Activated CD4-positive, alpha-beta T cell treated with anti-CD3 and anti-CD28 coated beads, Interleukin-2, amount 10 ng/mL, durations not matched to agents 24 days and 14 days (primary cell): ENCODE measurements at regions not wholly inside any gene's neighbourhood (a gene's known extent, or its start where the extent isn't known, plus 50 kb on each side); places are given as distances from the start of the nearest gene placed in this dataset.
"Not testable (repeated sequence)": the region's sequence is repeated elsewhere in the genome, so short reads cannot be mapped to it uniquely, and the experiment has no call there.

Experiments
- DNase-seq: peaks from one replicate; pipeline ENCODE4 v3.0.0; 2022
- H3K27ac Mint-ChIP-seq: one replicate; pipeline ENCODE4 v1.8.0; 2022; ENCODE audit warnings: mild to moderate bottlenecking, mixed read lengths
- H3K27me3 Mint-ChIP-seq: one replicate; pipeline ENCODE4 v1.8.0; 2022; ENCODE audit warnings: mixed read lengths
- H3K36me3 Mint-ChIP-seq: one replicate; pipeline ENCODE4 v1.8.0; 2022; ENCODE audit warnings: low read depth, mild to moderate bottlenecking, mixed read lengths
- H3K4me1 Mint-ChIP-seq: one replicate; pipeline ENCODE4 v1.8.0; 2021; ENCODE audit warnings: mixed read lengths
- H3K4me3 Mint-ChIP-seq: one replicate; pipeline ENCODE4 v1.8.0; 2022; ENCODE audit warnings: mild to moderate bottlenecking, moderate library complexity, mixed read lengths
- H3K9me3 Mint-ChIP-seq: one replicate; pipeline ENCODE4 v1.8.0; 2021; ENCODE audit warnings: mixed read lengths
- intact Hi-C: fragments of 100-400 bp; cut with micrococcal nuclease; formaldehyde crosslinking; loops from one replicate; pipeline ENCODE4 v1.15.1; 2023

- no peaks in the 10 kb centered on the region for H3K9me3 Mint-ChIP-seq
- no peak for DNase-seq
- intact Hi-C loops: no loop called here
- no peaks in the 10 kb centered on the region for H3K4me1 Mint-ChIP-seq
- no peaks in the 10 kb centered on the region for H3K27me3 Mint-ChIP-seq
- no peak overlapping the region for H3K27ac Mint-ChIP-seq
- no peak overlapping the region for H3K4me3 Mint-ChIP-seq
- H3K36me3 Mint-ChIP-seq: no peaks in the 10 kb centered on the region
Observed at GRCh38 chr11:98495016-98495415, 525.7 kb upstream of the CNTN5 start.

GRCh38 chr11:98495601-98496000 lies 525.1 kb upstream of the CNTN5 start:
- Mint-ChIP-seq H3K9me3 (no peaks in the 10 kb centered on the region), H3K4me3 (no peak overlapping the region), H3K4me1 (no peaks in the 10 kb centered on the region), H3K36me3 (no peaks in the 10 kb centered on the region), H3K27ac (no peak overlapping the region), H3K27me3 (no peaks in the 10 kb centered on the region)
- no peak for DNase-seq
- intact Hi-C loops: no loop called here

GRCh38 chr11:98507208-98507607 lies 513.5 kb upstream of the CNTN5 start:
- Mint-ChIP-seq H3K27ac (no peak overlapping the region), H3K4me3 (no peak overlapping the region), H3K27me3 (no peaks in the 10 kb centered on the region), H3K36me3 (no peaks in the 10 kb centered on the region), H3K9me3 (peaks cover 7% of the 10 kb centered on the region), H3K4me1 (no peaks in the 10 kb centered on the region)
- no peak for DNase-seq
- intact Hi-C loops: no loop called here

GRCh38 chr11:98512938-98513337 lies 507.8 kb upstream of the CNTN5 start:
- Mint-ChIP-seq H3K4me1 (no peaks in the 10 kb centered on the region), H3K36me3 (no peaks in the 10 kb centered on the region), H3K9me3 (peaks cover 5% of the 10 kb centered on the region), H3K27me3 (no peaks in the 10 kb centered on the region), H3K27ac (no peak overlapping the region), H3K4me3 (no peak overlapping the region)
- DNase-seq: no peak
- intact Hi-C loops: no loop called here

GRCh38 chr11:98531576-98531975 lies 489.2 kb upstream of the CNTN5 start:
- DNase-seq: no peak
- Mint-ChIP-seq H3K9me3 (no peaks in the 10 kb centered on the region), H3K4me3 (no peak overlapping the region), H3K4me1 (no peaks in the 10 kb centered on the region), H3K27ac (no peak overlapping the region), H3K27me3 (no peaks in the 10 kb centered on the region), H3K36me3 (no peaks in the 10 kb centered on the region)
- intact Hi-C loops: no loop called here

- Mint-ChIP-seq H3K27me3 (no peaks in the 10 kb centered on the region), H3K4me3 (no peak overlapping the region), H3K4me1 (no peaks in the 10 kb centered on the region), H3K36me3 (no peaks in the 10 kb centered on the region), H3K9me3 (no peaks in the 10 kb centered on the region), H3K27ac (no peak overlapping the region)
- intact Hi-C loops: no loop called here
- DNase-seq: no peak
Observed at GRCh38 chr11:98536023-98536422, 484.7 kb upstream of the CNTN5 start.

GRCh38 chr11:98538358-98538757 lies 482.4 kb upstream of the CNTN5 start:
- H3K4me1 Mint-ChIP-seq, DNase-seq, H3K9me3 Mint-ChIP-seq, H3K27ac Mint-ChIP-seq, H3K4me3 Mint-ChIP-seq, H3K27me3 Mint-ChIP-seq, intact Hi-C loops, H3K36me3 Mint-ChIP-seq: not testable (repeated sequence)

- intact Hi-C loops: no loop called here
- no peak for DNase-seq
- H3K27ac Mint-ChIP-seq: no peak overlapping the region
- no peaks in the 10 kb centered on the region for H3K27me3 Mint-ChIP-seq
- H3K4me3 Mint-ChIP-seq: no peak overlapping the region
- H3K36me3 Mint-ChIP-seq: no peaks in the 10 kb centered on the region
- H3K9me3 Mint-ChIP-seq: peaks cover 5% of the 10 kb centered on the region
- no peaks in the 10 kb centered on the region for H3K4me1 Mint-ChIP-seq
Observed at GRCh38 chr11:98545544-98546175, 475.1 kb upstream of the CNTN5 start.

- H3K4me3 Mint-ChIP-seq: no peak overlapping the region
- no peaks in the 10 kb centered on the region for H3K36me3 Mint-ChIP-seq
- no peaks in the 10 kb centered on the region for H3K27me3 Mint-ChIP-seq
- DNase-seq: no peak
- intact Hi-C loops: no loop called here
- H3K4me1 Mint-ChIP-seq: no peaks in the 10 kb centered on the region
- H3K27ac Mint-ChIP-seq: no peak overlapping the region
- peaks cover 5% of the 10 kb centered on the region for H3K9me3 Mint-ChIP-seq
Observed at GRCh38 chr11:98549571-98549970, 471.2 kb upstream of the CNTN5 start.

- DNase-seq: no peak
- H3K4me3 Mint-ChIP-seq: no peak overlapping the region
- intact Hi-C loops: no loop called here
Observed at GRCh38 chr11:98559961-98560360, 460.8 kb upstream of the CNTN5 start.

GRCh38 chr11:98561252-98561651 lies 459.5 kb upstream of the CNTN5 start:
- Mint-ChIP-seq H3K36me3 (no peaks in the 10 kb centered on the region), H3K4me3 (no peak overlapping the region), H3K27me3 (no peaks in the 10 kb centered on the region), H3K9me3 (no peaks in the 10 kb centered on the region), H3K27ac (no peak overlapping the region), H3K4me1 (no peaks in the 10 kb centered on the region)
- intact Hi-C loops: no loop called here
- no peak for DNase-seq

More at GRCh38 chr11:98559961-98560360, 460.8 kb upstream of the CNTN5 start:
- Mint-ChIP-seq H3K4me1 (no peaks in the 10 kb centered on the region), H3K36me3 (no peaks in the 10 kb centered on the region), H3K27ac (no peak overlapping the region), H3K9me3 (no peaks in the 10 kb centered on the region), H3K27me3 (no peaks in the 10 kb centered on the region)

GRCh38 chr11:98561877-98562395 lies 458.8 kb upstream of the CNTN5 start:
- Mint-ChIP-seq H3K4me1 (no peaks in the 10 kb centered on the region), H3K9me3 (no peaks in the 10 kb centered on the region), H3K36me3 (no peaks in the 10 kb centered on the region), H3K27me3 (no peaks in the 10 kb centered on the region), H3K27ac (no peak overlapping the region), H3K4me3 (no peak overlapping the region)
- intact Hi-C loops: no loop called here
- DNase-seq: no peak

- Mint-ChIP-seq H3K36me3 (no peaks in the 10 kb centered on the region), H3K27ac (no peak overlapping the region), H3K4me3 (no peak overlapping the region), H3K4me1 (no peaks in the 10 kb centered on the region), H3K9me3 (no peaks in the 10 kb centered on the region), H3K27me3 (no peaks in the 10 kb centered on the region)
- intact Hi-C loops: no loop called here
- DNase-seq: no peak
Observed at GRCh38 chr11:98564233-98564632, 456.5 kb upstream of the CNTN5 start.

- H3K9me3 Mint-ChIP-seq: no peaks in the 10 kb centered on the region
- no peaks in the 10 kb centered on the region for H3K36me3 Mint-ChIP-seq
- no peaks in the 10 kb centered on the region for H3K27me3 Mint-ChIP-seq
- H3K4me1 Mint-ChIP-seq: no peaks in the 10 kb centered on the region
- H3K27ac Mint-ChIP-seq: no peak overlapping the region
- DNase-seq: no peak
- intact Hi-C loops: no loop called here
- H3K4me3 Mint-ChIP-seq: no peak overlapping the region
Observed at GRCh38 chr11:98564881-98565280, 455.9 kb upstream of the CNTN5 start.

GRCh38 chr11:98565311-98565710 lies 455.4 kb upstream of the CNTN5 start:
- Mint-ChIP-seq H3K4me3 (no peak overlapping the region), H3K36me3 (no peaks in the 10 kb centered on the region), H3K27me3 (no peaks in the 10 kb centered on the region), H3K27ac (no peak overlapping the region), H3K4me1 (no peaks in the 10 kb centered on the region), H3K9me3 (no peaks in the 10 kb centered on the region)
- intact Hi-C loops: no loop called here
- no peak for DNase-seq
